ENCODE measurements at regions not wholly inside any gene's neighbourhood (a gene's known extent, or its start where the extent isn't known, plus 50 kb on each side); places are given as distances from the start of the nearest gene placed in this dataset.

DNA sequence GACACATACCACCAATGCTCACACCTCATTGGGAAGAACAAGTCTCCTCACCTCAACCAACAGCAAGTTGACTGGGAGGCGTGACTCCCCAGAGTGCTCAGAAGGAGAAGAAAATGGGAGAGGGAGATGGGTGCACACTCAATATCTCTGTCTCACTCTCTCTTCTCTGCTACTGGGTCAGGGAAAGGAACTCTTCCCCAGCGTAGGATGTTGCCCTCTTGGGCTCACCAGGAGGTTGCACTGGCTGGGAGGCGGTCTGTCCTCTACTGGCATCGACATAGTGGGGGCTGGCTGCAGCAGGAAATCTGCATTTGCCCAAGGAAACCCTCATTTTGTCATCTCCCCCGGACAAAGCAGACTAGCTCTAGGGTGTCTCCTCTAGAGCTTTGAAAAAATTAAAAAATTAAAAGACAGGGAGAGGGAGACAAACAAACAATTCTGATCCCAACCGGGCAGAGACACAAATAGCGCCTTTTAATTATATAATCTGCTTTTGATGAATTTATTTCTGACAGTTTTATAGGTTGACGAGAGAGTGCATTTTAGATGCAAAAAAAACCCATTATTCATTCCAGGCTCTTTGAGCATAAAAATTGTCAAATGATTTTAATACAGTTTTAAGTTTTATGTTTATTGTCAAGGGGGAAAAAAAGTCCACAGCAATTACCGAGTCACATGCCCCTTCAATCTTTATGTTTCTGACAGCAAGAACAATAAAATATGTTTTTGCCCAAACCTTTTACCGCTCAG, 179.3 kb upstream of the MVB12B start:
- TF ChIP-seq POLR2AphosphoS5 (IDR thresholded peaks at IDR 0.05; ENCODE audit: low read depth) (no peak), SPI1 (IDR thresholded peaks at IDR 0.05; ENCODE audit: borderline replicate concordance, low read depth) (no peak), GABPA (IDR thresholded peaks at IDR 0.05; ENCODE audit: low read depth) (no peak)
- TF ChIP-seq, protein P1, sequence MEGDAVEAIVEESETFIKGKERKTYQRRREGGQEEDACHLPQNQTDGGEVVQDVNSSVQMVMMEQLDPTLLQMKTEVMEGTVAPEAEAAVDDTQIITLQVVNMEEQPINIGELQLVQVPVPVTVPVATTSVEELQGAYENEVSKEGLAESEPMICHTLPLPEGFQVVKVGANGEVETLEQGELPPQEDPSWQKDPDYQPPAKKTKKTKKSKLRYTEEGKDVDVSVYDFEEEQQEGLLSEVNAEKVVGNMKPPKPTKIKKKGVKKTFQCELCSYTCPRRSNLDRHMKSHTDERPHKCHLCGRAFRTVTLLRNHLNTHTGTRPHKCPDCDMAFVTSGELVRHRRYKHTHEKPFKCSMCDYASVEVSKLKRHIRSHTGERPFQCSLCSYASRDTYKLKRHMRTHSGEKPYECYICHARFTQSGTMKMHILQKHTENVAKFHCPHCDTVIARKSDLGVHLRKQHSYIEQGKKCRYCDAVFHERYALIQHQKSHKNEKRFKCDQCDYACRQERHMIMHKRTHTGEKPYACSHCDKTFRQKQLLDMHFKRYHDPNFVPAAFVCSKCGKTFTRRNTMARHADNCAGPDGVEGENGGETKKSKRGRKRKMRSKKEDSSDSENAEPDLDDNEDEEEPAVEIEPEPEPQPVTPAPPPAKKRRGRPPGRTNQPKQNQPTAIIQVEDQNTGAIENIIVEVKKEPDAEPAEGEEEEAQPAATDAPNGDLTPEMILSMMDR (IDR thresholded peaks at IDR 0.05; ENCODE audit: insufficient read depth, low read length), result no peak
- TF ChIP-seq, protein P2, sequence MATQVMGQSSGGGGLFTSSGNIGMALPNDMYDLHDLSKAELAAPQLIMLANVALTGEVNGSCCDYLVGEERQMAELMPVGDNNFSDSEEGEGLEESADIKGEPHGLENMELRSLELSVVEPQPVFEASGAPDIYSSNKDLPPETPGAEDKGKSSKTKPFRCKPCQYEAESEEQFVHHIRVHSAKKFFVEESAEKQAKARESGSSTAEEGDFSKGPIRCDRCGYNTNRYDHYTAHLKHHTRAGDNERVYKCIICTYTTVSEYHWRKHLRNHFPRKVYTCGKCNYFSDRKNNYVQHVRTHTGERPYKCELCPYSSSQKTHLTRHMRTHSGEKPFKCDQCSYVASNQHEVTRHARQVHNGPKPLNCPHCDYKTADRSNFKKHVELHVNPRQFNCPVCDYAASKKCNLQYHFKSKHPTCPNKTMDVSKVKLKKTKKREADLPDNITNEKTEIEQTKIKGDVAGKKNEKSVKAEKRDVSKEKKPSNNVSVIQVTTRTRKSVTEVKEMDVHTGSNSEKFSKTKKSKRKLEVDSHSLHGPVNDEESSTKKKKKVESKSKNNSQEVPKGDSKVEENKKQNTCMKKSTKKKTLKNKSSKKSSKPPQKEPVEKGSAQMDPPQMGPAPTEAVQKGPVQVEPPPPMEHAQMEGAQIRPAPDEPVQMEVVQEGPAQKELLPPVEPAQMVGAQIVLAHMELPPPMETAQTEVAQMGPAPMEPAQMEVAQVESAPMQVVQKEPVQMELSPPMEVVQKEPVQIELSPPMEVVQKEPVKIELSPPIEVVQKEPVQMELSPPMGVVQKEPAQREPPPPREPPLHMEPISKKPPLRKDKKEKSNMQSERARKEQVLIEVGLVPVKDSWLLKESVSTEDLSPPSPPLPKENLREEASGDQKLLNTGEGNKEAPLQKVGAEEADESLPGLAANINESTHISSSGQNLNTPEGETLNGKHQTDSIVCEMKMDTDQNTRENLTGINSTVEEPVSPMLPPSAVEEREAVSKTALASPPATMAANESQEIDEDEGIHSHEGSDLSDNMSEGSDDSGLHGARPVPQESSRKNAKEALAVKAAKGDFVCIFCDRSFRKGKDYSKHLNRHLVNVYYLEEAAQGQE (IDR thresholded peaks at IDR 0.05; ENCODE audit: insufficient replicate concordance, low read depth), result no peak

Measured in HL-60 (cell line).